ENCODE measurements at regions not wholly inside any gene's neighbourhood (a gene's known extent, or its start where the extent isn't known, plus 50 kb on each side); places are given as distances from the start of the nearest gene placed in this dataset.
A peak's percentile ranks its signal among the peaks of the same experiment; 100 is the strongest.

DNA sequence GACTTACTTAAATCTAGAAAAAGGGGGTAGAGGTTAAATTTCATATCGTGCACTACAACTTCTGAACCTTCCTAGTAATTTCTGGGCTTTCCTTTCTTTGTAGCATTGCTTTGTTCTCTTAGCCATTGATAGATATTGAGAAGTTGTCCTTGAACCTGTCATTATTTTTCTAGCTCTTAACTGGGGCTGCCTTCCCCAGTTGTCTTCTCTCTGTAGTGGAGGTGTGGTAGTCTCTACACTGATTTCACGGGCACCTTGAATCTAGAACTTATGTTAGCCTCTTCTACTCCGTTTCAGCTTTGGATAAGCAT lies 504.0 kb downstream of the PCNX1 start:
- H3K4me3 ChIP-seq (ENCODE audit: low read length): no peak overlapping the region
- TF ChIP-seq, protein P1, sequence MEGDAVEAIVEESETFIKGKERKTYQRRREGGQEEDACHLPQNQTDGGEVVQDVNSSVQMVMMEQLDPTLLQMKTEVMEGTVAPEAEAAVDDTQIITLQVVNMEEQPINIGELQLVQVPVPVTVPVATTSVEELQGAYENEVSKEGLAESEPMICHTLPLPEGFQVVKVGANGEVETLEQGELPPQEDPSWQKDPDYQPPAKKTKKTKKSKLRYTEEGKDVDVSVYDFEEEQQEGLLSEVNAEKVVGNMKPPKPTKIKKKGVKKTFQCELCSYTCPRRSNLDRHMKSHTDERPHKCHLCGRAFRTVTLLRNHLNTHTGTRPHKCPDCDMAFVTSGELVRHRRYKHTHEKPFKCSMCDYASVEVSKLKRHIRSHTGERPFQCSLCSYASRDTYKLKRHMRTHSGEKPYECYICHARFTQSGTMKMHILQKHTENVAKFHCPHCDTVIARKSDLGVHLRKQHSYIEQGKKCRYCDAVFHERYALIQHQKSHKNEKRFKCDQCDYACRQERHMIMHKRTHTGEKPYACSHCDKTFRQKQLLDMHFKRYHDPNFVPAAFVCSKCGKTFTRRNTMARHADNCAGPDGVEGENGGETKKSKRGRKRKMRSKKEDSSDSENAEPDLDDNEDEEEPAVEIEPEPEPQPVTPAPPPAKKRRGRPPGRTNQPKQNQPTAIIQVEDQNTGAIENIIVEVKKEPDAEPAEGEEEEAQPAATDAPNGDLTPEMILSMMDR (conservative IDR thresholded peaks at IDR 0.05; ENCODE audit: low read length): no peak
- DNase-seq (ENCODE audit: low read depth): no peak

DNA sequence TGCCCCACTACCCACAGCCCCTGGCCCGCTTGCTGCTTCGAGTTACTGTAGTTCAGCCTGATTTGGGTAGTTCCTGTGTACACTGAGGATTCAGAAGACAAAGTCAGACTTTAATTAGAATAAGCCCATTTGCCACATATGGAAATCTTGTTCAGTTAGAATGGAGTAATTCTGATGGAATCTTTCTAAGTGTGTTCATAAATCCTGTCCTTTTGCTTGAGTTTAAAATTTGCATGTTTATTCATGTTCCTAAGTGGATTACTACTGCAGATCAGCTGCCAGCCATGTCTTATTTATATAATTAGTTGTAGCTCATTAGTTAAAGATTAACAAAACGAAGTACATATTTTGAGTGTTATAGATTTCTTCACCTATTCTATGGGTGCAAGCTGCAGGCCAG lies 504.5 kb downstream of the PCNX1 start:
- no peak overlapping the region for H3K4me3 ChIP-seq (ENCODE audit: low read length)
- peak; percentile 39 for DNase-seq (ENCODE audit: low read depth)
- TF ChIP-seq, protein P1 (conservative IDR thresholded peaks at IDR 0.05; ENCODE audit: low read length): no peak

DNA sequence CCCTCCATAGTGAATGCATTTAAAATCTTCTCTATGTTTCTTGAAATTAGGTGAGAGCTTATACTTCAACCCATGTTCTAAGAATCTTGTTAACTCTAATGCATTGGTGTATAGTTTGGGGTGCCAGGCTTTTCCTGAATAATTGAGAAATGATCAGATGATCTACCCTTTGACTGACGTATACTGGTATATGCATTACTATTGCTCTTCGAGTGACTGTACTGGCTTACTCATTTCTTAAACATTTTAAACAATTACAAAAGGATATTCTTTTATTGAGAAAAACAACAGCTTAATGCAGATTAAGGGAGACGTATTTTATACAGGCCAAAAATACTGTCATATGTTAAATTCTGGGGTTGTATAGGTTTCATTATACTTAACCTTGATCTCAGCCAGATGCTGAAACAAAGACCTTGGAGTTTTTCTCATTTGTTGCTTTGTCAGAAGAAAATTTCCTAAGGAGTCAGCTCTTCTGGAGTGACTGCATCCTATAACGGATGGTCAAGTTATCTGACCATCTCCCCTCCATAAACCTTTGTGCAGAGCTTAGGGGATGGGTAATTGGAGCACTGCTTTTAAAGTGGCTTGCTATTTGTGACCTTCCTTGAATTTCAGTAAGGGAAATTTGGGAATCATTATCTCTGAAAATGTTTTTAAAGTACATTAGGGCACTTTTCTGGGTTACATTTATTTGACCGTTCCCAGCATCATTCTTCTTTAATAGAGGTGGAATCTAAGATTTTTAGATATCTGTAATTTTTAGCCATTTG lies 507.6 kb downstream of the PCNX1 start:
- TF ChIP-seq, protein P1 (conservative IDR thresholded peaks at IDR 0.05; ENCODE audit: low read length): no peak
- no peak for DNase-seq (ENCODE audit: low read depth)
- H3K4me3 ChIP-seq (ENCODE audit: low read length): no peak overlapping the region

DNA sequence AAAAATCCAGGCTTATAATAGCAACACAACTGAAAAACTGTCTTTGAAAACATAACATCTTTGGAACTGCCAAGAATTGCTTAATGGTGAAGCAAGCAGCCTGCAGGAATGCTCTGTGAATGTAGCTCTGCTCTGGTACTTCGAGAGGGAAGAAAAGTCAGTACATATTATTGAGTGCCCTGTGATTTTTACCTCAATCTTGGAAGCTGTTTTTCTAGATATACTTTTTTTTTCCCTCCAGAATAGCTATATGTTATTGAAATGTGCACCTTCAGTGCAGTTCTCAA lies 508.1 kb downstream of the PCNX1 start:
- TF ChIP-seq, protein P1 (conservative IDR thresholded peaks at IDR 0.05; ENCODE audit: low read length): no peak
- DNase-seq (ENCODE audit: low read depth): peak; percentile 80
- no peak overlapping the region for H3K4me3 ChIP-seq (ENCODE audit: low read length)

DNA sequence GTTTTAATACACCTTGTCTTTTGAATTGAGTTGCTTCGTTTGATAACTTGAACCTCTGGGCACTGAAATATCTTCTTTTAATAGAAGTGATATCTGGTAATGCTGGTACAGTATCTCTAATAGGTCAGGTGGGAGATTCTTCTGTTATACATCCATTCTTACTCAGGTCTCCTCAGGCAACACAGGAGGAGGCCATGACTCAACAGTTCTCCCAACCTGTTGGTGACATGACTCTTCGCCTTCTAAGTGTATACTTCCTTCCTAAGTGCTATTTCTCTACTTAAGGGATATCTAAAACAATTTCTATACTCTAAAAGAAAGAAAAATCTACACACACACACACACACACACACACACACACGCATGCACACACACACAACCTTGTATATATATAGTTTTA lies 509.1 kb downstream of the PCNX1 start:
- no peak for DNase-seq (ENCODE audit: low read depth)
- H3K4me3 ChIP-seq (ENCODE audit: low read length): no peak overlapping the region
- TF ChIP-seq, protein P1 (conservative IDR thresholded peaks at IDR 0.05; ENCODE audit: low read length): no peak

DNA sequence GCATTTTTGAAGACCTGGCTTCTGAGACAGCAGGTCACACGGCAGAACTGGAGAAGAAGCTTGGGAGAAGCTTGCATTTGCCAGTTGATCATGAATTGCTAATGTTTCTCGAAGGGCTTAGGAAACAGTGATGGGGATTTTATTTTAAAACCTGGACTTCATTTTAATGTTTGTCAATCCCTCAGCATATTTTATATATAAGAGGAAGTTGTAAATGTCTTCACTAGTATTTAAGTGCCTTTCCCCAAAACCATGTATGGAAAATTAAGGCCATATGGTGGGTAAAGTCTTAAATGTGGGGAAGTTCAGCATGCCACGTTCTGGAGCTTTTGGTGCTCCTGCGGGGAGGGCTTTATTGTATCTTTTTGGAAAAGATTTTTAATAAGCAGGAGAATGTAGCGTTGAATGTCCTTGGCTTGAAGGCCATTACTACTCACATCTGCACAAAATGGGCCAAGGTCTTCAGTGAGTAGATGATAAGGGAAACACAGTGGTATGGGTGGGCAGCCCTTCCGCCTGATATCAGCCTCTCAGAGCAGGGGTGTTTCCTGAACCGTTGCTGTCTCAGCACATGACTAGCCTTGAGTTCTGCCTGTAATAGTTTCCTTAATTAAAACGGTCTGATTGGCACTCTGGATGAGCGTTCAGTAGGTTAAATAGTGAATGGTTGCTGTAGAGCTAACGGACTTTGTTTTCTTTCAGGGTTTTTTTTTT lies 511.4 kb downstream of the PCNX1 start:
- TF ChIP-seq, protein P1 (conservative IDR thresholded peaks at IDR 0.05; ENCODE audit: low read length): no peak
- H3K4me3 ChIP-seq (ENCODE audit: low read length): no peak overlapping the region
- no peak for DNase-seq (ENCODE audit: low read depth)

DNA sequence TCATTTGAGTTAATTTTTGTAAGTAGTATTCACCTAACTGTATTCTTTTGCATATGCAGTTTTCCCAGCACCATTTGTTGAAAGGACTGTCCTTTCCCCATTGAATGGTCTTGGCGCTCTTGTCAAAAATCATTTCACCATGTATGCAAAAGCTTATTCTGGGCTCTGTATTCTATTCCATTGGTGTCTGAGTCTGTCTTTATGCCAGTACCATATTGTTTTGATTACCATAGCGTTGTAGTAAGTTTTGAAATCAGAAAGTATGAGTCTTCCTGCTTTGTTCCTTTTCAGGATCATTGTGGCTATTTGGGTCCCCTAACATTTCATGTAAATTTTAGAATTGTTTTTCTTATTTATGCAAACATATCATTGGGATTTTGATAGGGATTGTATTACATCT lies 508.7 kb upstream of the RGS6 start:
- TF ChIP-seq, protein P1 (conservative IDR thresholded peaks at IDR 0.05; ENCODE audit: low read length): no peak

More for the DNA sequence above, 508.7 kb upstream of the RGS6 start:
- DNase-seq (ENCODE audit: low read depth): no peak
- H3K4me3 ChIP-seq (ENCODE audit: low read length): no peak overlapping the region
